ENCODE measurements at regions not wholly inside any gene's neighbourhood (a gene's known extent, or its start where the extent isn't known, plus 50 kb on each side); places are given as distances from the start of the nearest gene placed in this dataset.
A peak's percentile ranks its signal among the peaks of the same experiment; 100 is the strongest.

- ATAC-seq (no peak), DNase-seq (no peak)
- H3K4me1 ChIP-seq (ENCODE audit: low read depth) = no peaks in the 10 kb centered on the region
- TF ChIP-seq CTCF (IDR thresholded peaks at IDR 0.05) = no peak
- H3K4me3 ChIP-seq = no peak overlapping the region
- no peaks in the 10 kb centered on the region for H3K9me3 ChIP-seq
- intact Hi-C loops (cut with DNase I, micrococcal nuclease) = no loop called here
- H3K36me3 ChIP-seq (ENCODE audit: low read depth) = no peaks in the 10 kb centered on the region
Observed at GRCh38 chr9:124191691-124192395, 65.9 kb upstream of the NEK6 start.

- TF ChIP-seq CTCF (IDR thresholded peaks at IDR 0.05) = no peak
- DNase-seq = no peak
- intact Hi-C loops (cut with DNase I, micrococcal nuclease) = no loop called here
- no peak for ATAC-seq
- Histone ChIP-seq H3K4me1 (ENCODE audit: low read depth) (no peaks in the 10 kb centered on the region), H3K9me3 (no peaks in the 10 kb centered on the region), H3K4me3 (no peak overlapping the region), H3K36me3 (ENCODE audit: low read depth) (no peaks in the 10 kb centered on the region)
Observed at GRCh38 chr9:124196814-124197176, 61.0 kb upstream of the NEK6 start.

- DNase-seq (no peak), ATAC-seq (peak; percentile 86)
- Histone ChIP-seq H3K9me3 (no peaks in the 10 kb centered on the region), H3K4me3 (no peak overlapping the region), H3K4me1 (ENCODE audit: low read depth) (no peaks in the 10 kb centered on the region), H3K36me3 (ENCODE audit: low read depth) (no peaks in the 10 kb centered on the region)
- no peak for TF ChIP-seq CTCF (IDR thresholded peaks at IDR 0.05)
- intact Hi-C loops (cut with DNase I, micrococcal nuclease) = no loop called here
Observed at GRCh38 chr9:124197177-124198095, 60.3 kb upstream of the NEK6 start.

- no peaks in the 10 kb centered on the region for H3K4me1 ChIP-seq (ENCODE audit: low read depth)
- no peak for DNase-seq
- intact Hi-C loops (cut with DNase I, micrococcal nuclease) = no loop called here
- ATAC-seq = no peak
- H3K4me3 ChIP-seq = no peak overlapping the region
- H3K36me3 ChIP-seq (ENCODE audit: low read depth) = no peaks in the 10 kb centered on the region
- no peak for TF ChIP-seq CTCF (IDR thresholded peaks at IDR 0.05)
- H3K9me3 ChIP-seq = no peaks in the 10 kb centered on the region
Observed at GRCh38 chr9:124198331-124198730, 59.4 kb upstream of the NEK6 start.

GRCh38 chr9:124198948-124199347 is 58.8 kb upstream of the NEK6 start:
- intact Hi-C loops (cut with DNase I, micrococcal nuclease) = no loop called here
- DNase-seq = no peak
- no peak for TF ChIP-seq CTCF (IDR thresholded peaks at IDR 0.05)

More at GRCh38 chr9:124198948-124199347, 58.8 kb upstream of the NEK6 start:
- H3K4me1 ChIP-seq (ENCODE audit: low read depth) = no peaks in the 10 kb centered on the region
- no peaks in the 10 kb centered on the region for H3K36me3 ChIP-seq (ENCODE audit: low read depth)
- ATAC-seq = no peak
- no peaks in the 10 kb centered on the region for H3K9me3 ChIP-seq
- no peak overlapping the region for H3K4me3 ChIP-seq
